ENCODE measurements at regions not wholly inside any gene's neighbourhood (a gene's known extent, or its start where the extent isn't known, plus 50 kb on each side); places are given as distances from the start of the nearest gene placed in this dataset.

- no peaks in the 10 kb centered on the region; the same call in 1 of the 2 replicates for H3K9me3 ChIP-seq (ENCODE audit: insufficient read depth, low read length)
- no peaks in the 10 kb centered on the region for H3K27me3 ChIP-seq (ENCODE audit: low read length)
- H3K79me2 ChIP-seq (ENCODE audit: insufficient read depth, low read length), result no peaks in the 10 kb centered on the region
- no peaks in the 10 kb centered on the region for H3K9me2 ChIP-seq (replicated peaks; ENCODE audit: insufficient read depth, low read length)
- no peaks in the 10 kb centered on the region for H4K20me1 ChIP-seq (ENCODE audit: low read depth, low read length)
- H3K9ac ChIP-seq (ENCODE audit: low read length), result no peak overlapping the region
- no peak overlapping the region for H3K4me2 ChIP-seq (ENCODE audit: low read depth, low read length, poor library complexity, severe bottlenecking)
- H3F3A ChIP-seq (ENCODE audit: insufficient read depth), result no peaks in the 10 kb centered on the region
- TF ChIP-seq, protein P1, sequence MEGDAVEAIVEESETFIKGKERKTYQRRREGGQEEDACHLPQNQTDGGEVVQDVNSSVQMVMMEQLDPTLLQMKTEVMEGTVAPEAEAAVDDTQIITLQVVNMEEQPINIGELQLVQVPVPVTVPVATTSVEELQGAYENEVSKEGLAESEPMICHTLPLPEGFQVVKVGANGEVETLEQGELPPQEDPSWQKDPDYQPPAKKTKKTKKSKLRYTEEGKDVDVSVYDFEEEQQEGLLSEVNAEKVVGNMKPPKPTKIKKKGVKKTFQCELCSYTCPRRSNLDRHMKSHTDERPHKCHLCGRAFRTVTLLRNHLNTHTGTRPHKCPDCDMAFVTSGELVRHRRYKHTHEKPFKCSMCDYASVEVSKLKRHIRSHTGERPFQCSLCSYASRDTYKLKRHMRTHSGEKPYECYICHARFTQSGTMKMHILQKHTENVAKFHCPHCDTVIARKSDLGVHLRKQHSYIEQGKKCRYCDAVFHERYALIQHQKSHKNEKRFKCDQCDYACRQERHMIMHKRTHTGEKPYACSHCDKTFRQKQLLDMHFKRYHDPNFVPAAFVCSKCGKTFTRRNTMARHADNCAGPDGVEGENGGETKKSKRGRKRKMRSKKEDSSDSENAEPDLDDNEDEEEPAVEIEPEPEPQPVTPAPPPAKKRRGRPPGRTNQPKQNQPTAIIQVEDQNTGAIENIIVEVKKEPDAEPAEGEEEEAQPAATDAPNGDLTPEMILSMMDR (IDR thresholded peaks at IDR 0.05; ENCODE audit: insufficient read depth, low read length, poor library complexity, severe bottlenecking), result no peak
- no peak for TF ChIP-seq EZH2phosphoT487 (conservative IDR thresholded peaks at IDR 0.05; ENCODE audit: low read length)
- no peak overlapping the region for H3K4me3 ChIP-seq (ENCODE audit: insufficient read depth, low read length, poor library complexity, severe bottlenecking)
- H3K27ac ChIP-seq (ENCODE audit: low read depth, low read length), result no peak overlapping the region
- no peak overlapping the region for H2AFZ ChIP-seq (ENCODE audit: low read depth, low read length, severe bottlenecking)
- no peaks in the 10 kb centered on the region for H3K36me3 ChIP-seq (ENCODE audit: low read length)
Observed at GRCh38 chr14:66413901-66414300, 72.3 kb upstream of the CCDC196 start.

DNA sequence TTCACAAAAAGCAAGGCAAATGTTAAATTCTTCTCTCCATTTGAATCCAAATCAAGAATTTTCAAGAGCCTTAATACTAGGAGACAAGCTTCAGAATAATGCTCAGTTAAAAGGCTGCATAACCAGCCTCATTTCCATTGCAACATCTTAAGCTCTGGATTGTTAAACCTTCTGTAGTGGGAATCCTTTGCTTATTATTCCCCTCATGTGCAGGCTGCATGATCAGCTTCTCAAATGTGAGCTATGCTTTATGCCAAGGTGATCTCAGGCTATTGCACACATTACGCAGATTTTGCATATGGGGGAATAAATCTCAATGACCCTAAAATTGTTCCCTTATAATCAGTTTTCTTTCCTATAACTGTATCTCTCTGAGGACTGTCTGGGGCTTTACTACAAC, 71.7 kb upstream of the CCDC196 start:
- Histone ChIP-seq H4K20me1 (ENCODE audit: low read depth, low read length) (no peaks in the 10 kb centered on the region), H3K9me3 (ENCODE audit: insufficient read depth, low read length) (no peaks in the 10 kb centered on the region; the same call in 1 of the 2 replicates), H3K9me2 (replicated peaks; ENCODE audit: insufficient read depth, low read length) (no peaks in the 10 kb centered on the region), H3K4me2 (ENCODE audit: low read depth, low read length, poor library complexity, severe bottlenecking) (no peak overlapping the region), H3K79me2 (ENCODE audit: insufficient read depth, low read length) (no peaks in the 10 kb centered on the region), H3K9ac (ENCODE audit: low read length) (no peak overlapping the region), H3K4me3 (ENCODE audit: insufficient read depth, low read length, poor library complexity, severe bottlenecking) (no peak overlapping the region), H2AFZ (ENCODE audit: low read depth, low read length, severe bottlenecking) (no peak overlapping the region), H3F3A (ENCODE audit: insufficient read depth) (no peaks in the 10 kb centered on the region), H3K27me3 (ENCODE audit: low read length) (no peaks in the 10 kb centered on the region), H3K36me3 (ENCODE audit: low read length) (no peaks in the 10 kb centered on the region), H3K27ac (ENCODE audit: low read depth, low read length) (no peak overlapping the region)
- TF ChIP-seq, protein P1 (IDR thresholded peaks at IDR 0.05; ENCODE audit: insufficient read depth, low read length, poor library complexity, severe bottlenecking), result no peak
- no peak for TF ChIP-seq EZH2phosphoT487 (conservative IDR thresholded peaks at IDR 0.05; ENCODE audit: low read length)

DNA sequence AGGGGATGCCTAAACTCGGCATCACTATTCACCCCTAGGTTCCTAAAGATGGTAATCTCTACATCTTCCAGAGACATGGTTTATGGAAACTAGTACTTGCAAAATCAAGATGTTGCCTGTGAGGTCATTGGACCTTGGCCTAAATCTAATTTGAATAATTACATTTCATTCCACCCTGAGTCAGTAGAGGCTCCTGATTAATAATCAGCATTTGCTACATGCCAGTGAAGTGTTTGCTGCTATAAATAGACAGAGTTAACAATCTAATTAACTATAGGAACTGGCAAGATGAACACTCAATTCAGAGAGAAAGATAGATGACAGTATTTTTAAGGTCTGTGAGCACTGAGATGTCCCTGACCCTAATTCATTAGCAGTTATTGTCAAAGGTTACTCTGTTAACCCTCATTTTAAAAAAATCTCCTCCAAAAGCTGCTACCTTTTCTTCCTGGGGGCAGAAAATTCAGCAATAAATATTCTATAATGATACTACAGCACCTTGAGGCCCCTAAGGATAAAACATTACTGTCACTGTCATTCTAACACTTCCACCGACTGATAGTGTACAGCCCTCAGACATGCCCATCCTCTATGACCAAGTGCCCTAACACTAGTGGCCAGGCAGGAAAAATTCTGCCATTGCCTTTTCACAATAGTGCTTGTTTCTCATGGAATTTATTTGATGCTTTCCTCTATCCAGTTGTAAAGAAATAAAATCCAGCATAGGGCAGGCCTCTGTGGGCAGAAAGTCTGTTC, 65.7 kb upstream of the CCDC196 start:
- Histone ChIP-seq H3K4me3 (ENCODE audit: insufficient read depth, low read length, poor library complexity, severe bottlenecking) (no peak overlapping the region), H3K27ac (ENCODE audit: low read depth, low read length) (no peak overlapping the region), H3K9me3 (ENCODE audit: insufficient read depth, low read length) (no peaks in the 10 kb centered on the region; the same call in 1 of the 2 replicates), H3K79me2 (ENCODE audit: insufficient read depth, low read length) (no peaks in the 10 kb centered on the region), H3K4me2 (ENCODE audit: low read depth, low read length, poor library complexity, severe bottlenecking) (no peak overlapping the region), H2AFZ (ENCODE audit: low read depth, low read length, severe bottlenecking) (no peak overlapping the region), H3F3A (ENCODE audit: insufficient read depth) (no peaks in the 10 kb centered on the region), H3K9ac (ENCODE audit: low read length) (no peak overlapping the region), H4K20me1 (ENCODE audit: low read depth, low read length) (no peaks in the 10 kb centered on the region), H3K36me3 (ENCODE audit: low read length) (no peaks in the 10 kb centered on the region), H3K9me2 (replicated peaks; ENCODE audit: insufficient read depth, low read length) (no peaks in the 10 kb centered on the region), H3K27me3 (ENCODE audit: low read length) (no peaks in the 10 kb centered on the region)
- TF ChIP-seq, protein P1 (IDR thresholded peaks at IDR 0.05; ENCODE audit: insufficient read depth, low read length, poor library complexity, severe bottlenecking), result no peak
- no peak for TF ChIP-seq EZH2phosphoT487 (conservative IDR thresholded peaks at IDR 0.05; ENCODE audit: low read length)

All from SU-DHL-6 (cell line).